Myocyte (in vitro differentiated cells): ENCODE measurements at regions not wholly inside any gene's neighbourhood (a gene's known extent, or its start where the extent isn't known, plus 50 kb on each side); places are given as distances from the start of the nearest gene placed in this dataset.
"Not testable (repeated sequence)": the region's sequence is repeated elsewhere in the genome, so short reads cannot be mapped to it uniquely, and the experiment has no call there.

Experiments
- DNase-seq: peaks from one replicate; pipeline ENCODE4 v3.0.0-alpha.2; 2012; ENCODE audit warnings: low read depth

DNA sequence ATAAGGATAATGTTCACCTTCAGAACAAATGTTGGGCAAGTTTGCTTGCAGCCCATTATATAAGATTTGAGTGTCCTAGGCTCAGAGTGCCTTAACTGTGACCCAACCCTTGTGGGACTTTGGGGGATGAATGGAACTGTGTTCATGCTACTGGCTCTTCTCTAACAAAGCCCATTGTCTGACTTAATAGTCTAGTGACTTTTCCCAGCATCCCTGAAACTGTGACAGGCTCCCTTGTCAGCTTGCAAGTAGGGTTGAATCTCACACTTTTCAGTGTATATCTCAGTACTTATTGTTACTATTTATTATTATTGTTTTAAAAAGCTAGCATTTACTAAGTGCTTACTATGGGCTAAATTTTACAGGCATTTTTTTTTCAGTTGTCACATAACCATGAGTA is 1488.2 kb downstream of the KHDRBS2 start:
- not testable (repeated sequence) for DNase-seq

DNA sequence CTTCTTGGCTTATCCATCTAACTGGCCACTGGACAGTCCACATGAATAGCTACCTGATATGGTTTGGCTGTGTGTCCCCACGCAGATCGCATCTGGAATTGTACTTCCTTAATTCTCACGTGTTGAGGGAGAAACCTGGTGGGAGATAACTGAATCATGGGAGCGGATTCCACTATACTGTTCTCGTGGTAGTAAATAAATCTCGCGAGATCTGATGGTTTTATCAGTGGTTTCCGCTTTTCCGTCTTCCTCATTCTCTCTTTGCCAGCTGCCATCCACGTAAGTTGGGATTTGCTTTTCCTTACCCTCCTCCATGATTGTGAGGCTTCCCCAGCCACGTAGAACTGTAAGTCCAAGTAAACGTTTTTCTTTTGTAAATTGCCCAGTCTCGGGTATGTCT is 1496.4 kb downstream of the KHDRBS2 start:
- not testable (repeated sequence) for DNase-seq

DNA sequence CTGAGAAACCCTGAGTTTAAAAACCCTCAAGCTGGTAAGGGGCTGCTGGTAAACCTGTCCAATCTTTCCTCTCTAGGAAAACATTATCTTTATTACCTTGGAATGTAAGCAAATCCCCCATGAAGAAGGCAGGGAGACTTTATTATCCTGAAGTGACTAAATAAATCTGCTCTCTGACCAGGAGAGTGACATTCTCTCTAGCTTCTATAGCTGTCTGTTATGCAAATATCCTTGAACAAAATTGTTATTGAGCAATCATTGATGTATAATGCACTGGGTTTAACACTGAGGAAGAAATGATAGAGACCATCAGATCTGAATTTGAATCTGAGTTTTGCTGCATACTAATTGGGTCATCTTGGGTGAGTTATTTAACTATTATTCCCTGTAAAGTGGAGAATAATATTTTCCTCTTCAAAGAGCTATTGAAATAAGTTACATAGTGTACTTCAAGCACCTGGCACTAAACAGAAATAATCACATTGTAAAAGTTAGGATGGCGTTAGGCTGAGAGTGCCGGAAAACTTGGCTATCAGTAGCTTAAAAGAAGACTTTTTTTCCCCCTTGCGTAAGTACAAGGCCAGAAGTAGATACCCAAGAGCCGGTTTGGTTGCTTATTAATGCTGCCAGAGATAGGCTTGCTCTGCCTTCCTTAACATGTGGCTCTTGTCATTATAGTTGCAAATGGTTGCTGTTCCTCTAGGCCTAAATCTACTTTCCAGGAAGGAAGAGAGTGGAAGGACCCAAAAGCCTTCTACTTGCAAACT is 1503.1 kb downstream of the KHDRBS2 start:
- not testable (repeated sequence) for DNase-seq

DNA sequence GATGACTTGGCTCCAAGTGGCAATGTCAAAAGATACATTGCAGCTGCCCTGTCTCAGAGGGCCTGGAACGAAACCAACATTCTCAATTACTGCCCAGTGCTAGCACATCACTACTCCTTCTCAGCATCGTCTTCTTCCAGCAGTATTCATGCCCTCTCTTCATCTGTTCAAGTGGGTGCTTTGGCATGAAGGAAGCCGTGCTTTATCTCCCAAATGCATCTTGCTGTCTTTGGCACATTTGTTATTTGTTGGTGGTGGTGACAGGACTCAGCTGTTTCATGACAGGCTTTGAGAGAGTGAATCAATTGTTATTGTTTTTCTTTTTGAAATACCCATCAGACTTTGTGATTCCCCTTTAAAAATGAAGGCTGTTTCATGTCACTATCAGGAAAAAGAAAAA is 1506.4 kb downstream of the KHDRBS2 start:
- not testable (repeated sequence) for DNase-seq

DNA sequence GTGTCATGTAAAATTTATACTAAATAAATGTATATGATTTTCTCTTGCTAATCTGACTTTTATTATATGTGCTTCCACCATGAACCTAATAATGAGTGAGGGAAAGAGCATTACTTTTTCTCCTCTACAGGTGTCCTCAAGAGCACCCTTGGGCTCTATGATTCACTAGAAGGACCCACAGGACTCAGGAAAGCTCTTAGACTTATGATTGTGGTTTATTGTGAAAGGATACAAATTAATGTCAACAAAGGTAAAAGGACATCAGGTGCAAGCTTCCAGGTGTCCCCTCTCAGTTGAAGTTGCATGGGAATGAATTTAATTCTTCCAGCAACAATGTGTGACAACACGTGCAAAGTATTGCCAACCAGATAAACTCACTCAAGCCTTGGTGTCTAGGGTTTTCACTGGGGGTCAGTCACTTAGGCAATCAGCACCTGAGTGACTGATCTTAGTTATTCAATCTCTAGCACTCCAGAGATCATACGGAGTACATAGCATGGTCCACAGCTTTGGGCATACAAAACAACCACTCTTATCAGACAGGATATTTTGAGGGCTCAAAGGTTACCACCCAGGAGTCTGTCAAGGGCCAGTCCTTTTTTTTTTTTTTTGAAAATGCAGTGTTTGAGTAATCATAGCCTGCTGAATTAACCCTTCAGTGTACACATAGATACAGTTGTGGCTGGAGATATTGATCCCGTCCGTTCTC is 1518.1 kb downstream of the KHDRBS2 start:
- not testable (repeated sequence) for DNase-seq

DNA sequence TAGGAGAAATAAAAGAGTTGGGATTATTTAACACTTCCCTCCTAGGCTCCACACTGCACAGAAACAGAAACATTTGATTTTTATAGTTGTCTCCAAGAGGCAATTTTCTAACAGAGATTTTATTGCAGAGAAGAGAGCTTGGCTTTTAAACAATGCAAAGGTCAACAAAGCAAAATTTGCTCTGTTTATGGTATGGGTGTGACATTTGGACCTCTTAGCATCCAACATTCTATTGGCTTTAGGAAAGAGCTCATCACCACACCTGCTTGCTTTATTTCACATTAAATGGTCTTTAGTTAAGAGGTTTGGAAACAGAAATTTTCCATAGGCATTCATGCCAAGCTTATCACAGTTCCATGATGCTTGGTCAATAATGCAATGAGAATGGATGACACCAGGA is 1520.7 kb downstream of the KHDRBS2 start:
- not testable (repeated sequence) for DNase-seq

DNA sequence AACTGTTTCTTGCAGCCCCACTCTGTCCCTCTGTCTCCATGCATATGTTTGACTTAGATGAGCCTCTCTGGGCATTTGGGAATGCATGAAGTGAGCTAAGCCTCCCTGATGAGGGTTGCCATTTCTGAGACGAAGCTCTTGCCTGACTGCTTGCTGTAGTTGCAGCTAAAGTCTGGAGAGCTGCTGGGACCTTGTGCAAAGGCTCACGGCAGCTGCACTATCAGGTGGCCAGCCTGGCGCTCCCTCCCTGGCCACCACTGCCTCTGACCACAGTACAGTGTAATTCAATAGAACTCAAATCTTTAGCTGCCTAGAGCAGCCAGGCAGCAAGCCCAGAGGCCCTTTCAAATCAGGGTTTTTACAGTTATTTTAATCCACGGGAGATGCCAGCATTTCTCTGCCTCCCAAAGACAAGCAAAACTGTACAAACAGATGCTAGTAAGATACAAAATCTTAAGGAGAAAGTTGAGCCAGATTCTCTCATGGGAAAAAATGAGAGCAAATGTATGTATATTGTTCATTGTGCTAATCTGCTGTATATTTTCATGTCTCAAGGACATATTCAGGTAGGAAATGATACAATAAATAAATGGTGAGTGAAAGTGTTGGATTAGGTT is 1522.5 kb downstream of the KHDRBS2 start:
- peak; percentile 43 for DNase-seq

DNA sequence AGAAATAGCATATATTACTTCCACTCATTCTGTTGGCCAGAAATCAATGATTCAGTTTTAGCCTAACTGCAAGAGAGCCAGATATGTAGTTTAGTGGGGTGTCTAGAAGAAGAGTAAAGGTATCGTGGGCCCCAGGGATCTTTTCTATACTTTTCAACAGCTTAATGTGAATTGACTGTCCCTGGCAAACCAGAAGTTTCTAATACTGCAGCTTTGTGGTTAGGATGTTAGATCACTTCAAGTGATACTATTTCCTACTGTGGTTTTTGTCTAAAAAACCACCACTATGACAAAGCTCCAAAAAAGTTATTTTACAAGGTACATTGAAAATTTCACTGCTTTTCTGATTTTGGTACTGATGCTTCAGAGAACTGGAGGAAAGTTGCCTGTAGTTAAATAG is 1525.1 kb downstream of the KHDRBS2 start:
- DNase-seq = not testable (repeated sequence)

DNA sequence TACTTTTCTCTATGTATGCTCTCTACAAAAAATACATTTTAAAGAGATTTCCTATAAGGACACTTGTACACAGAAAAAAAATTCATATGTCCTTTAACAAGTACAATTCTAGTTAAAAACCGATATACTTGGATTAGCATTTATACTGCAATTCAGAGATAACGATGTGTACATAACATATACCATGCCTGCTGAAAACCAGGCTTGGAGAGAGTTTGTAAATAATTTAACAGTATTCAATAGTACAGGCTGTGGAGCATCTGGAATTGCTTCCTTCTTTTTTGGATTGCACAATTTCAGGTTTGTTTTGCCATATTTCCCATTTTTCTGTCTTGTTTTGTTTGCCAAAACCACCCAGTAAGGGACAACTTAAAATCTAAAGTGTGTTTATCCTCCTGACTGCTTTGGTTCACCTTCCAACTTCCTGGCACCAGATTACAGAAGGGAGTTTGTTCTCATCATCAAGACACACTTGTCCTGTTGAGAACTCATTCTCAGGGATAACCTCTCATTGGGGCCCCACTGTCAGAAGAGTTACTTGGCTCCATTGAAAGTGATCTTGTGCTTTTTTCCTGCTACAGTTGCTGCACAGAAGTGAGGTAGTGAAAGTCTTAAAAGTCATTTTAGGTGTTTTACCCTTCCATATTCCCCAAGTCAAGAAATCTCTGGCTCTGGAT is 1526.7 kb downstream of the KHDRBS2 start:
- DNase-seq = not testable (repeated sequence)

DNA sequence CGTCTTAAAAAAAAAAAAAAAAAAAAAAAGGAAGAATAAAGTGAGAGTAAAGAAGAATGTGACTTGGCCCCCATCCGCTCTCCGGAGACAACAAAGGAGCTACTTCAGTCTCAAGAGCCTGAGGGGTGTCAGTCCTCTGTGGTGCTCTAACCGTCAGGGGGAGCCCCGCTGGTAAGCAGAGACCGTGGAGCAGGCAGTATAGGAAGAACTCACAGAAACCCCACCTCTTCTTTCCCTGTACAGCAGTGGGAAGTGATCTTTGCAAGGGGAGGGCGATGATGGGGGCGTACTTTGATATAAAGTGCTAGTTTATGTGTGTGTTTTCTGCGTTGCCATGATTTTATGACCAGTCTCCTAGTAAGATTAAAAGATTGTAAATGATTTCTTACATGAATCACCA is 1527.3 kb downstream of the KHDRBS2 start:
- not testable (repeated sequence) for DNase-seq

DNA sequence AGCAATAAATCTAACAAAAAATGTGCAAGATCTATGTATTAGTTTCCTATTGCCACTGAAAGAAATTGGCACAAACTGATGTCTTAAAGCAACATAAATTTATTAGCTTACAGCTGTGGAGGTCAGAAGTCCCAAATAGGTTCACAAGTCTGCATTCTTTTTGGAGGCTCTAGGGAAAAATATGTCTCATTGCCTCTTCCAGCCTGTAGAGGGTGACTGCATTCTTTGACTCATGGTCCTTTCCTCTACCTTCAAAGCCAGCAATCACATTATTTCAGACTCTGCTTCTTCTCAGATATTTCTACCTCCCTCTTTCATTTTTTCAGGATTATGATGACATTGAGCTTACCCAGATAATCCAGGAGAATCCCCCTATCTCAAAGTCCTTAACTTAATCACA is 1531.1 kb downstream of the KHDRBS2 start:
- no peak for DNase-seq

DNA sequence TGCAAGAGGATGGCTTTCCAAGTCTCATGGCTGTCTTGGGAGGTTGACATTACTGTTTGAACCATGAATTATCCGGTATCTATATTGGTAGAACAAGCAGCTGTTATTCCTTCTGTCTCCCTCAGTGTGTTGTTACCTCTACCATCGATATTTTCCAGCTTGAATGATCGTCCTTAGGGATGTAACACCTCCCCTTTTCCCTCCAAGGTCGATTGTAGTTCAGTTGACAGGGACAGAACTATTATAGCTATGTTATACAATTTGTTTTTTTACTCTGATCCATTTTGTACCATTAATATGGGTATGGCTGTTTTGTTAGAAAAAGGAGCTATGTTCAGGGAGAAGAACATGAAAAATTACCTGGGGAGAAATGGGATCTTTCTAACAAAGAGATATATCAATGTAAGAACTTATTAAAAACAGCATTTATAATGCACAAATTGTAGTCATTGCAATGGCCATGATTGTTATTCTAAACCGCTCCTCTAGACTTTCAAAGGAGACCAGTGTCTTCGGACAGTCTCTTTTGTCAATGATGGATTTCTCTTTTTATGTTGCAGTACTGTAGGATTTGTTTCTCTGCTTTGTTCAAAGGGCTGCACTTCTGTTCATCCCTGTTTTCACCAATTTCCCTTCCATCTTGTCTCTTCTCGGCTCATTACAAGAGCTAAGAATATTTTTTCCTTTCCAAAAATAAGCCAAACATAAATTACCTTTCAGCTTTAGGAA is 1535.5 kb downstream of the KHDRBS2 start:
- not testable (repeated sequence) for DNase-seq

DNA sequence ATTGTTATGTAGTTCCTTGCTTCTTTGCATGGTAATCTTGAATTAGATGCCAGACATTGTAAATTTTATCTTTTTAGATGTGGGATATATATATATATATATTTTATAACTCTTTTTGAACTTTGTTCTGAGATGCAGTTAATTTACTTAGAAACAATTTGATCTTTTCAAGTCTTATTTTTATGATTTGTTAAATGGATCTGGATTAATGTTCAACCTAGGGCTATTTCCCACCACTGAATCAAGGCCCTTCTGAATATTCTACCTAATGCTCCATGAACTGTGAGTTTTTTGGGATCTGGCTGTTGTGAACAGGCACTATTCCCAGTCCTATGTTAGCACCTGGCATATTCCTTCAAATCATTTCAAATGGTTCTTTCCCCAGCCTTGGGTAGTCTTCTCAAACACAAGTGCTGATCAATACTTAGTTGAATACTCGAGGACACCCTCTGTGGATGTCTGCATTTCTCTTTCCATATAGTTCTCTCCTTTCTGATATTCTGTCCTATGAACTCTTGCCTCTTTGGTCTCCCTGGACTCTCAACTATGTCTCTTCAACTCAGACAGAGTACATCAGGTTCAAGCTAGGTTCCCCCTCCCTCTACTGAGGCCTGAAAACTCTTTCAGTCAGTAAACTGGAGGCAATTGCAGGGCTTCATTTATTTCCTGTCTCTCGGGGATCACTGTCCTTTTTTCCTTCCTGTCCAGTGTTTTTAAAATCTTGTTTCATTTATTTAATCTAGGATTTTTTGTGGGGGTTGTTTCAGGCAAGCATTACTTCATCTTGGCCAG is 1538.1 kb downstream of the KHDRBS2 start:
- not testable (repeated sequence) for DNase-seq

DNA sequence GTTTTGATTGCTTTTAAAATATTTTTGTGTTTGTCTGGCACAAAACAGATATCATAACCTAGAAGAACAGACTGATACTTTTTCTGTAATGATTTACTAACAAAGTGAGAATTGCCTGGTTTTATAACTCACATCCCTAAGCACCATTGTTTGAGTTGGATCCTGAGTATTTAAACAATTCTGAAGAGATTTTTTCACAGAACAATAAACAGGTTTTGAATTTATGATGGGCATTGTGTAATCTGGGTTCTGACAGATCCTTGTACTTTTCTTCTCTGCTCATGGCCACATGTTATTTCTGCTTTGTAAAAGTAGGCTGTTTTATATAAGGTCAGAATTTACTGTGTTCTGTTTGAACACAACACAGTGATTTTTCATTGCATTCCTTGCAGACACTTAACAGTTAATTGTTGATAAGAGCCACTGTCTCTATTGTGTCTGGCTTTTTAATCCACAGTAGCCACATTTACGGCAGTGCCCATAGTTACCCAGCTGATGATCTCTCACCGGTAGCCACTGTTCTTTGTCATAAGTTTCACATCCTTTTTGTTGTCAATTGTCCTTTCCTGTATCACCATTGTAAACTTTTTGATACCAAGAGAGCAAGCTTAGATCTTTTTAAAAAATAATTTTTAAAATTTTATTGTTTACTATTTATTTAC is 1548.1 kb downstream of the KHDRBS2 start:
- DNase-seq = not testable (repeated sequence)

DNA sequence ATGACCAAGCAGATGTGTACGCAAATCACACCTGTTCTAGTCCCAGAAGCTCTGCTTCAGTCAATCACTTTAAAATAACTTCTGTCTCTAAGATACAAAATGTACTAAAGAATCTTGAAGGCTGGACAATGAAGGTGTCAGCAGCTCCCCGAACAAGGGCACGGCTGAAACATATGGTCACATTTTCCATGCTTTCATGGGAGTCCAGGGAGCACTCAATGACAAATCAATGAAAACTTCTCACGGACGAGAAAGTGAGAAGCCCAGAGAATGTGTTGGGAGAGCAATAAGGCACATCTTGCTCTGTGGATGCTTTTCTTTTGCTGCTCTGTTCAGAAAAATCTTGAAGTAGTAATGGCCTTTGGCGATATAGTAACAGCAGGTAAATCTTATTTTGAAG is 1548.7 kb downstream of the KHDRBS2 start:
- DNase-seq = not testable (repeated sequence)

DNA sequence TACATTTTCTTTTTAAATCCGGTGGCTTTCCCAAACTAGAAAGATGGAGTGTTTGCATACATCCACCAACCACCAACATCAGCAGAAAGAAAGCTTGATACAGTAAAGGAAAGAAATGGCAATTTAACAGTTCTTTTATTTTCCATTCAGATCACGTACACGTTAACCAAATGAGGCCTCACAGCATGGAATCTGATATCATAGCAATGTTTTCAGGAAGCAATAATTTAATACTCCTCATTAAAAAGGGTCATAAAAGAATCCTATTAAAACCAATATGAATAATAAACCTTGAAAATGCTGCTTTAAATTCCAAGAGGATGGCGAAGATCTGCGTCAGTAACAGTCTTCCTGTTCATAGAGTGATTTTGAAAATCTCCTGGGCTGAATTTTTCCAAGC is 1562.1 kb downstream of the KHDRBS2 start:
- not testable (repeated sequence) for DNase-seq

DNA sequence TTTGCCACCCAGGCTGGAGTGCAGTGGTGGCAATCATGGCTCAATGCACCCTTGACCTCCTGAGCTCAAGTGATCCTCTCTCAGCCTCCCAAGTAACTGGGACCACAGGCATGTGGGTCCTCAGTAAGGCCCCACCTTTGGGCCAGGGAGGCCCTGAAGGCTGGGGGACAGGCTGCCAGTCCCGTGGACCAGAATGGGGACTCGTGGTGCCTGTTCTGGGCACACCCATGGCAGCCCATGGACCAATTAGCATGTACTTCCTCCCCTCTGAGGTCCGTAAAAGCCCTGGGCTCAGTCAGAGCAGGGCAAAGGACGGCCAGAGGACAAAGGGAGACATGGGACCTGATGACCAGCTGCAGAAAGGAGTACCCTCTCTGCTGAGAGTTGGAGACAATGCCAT is 1590.8 kb downstream of the KHDRBS2 start:
- no peak for DNase-seq

DNA sequence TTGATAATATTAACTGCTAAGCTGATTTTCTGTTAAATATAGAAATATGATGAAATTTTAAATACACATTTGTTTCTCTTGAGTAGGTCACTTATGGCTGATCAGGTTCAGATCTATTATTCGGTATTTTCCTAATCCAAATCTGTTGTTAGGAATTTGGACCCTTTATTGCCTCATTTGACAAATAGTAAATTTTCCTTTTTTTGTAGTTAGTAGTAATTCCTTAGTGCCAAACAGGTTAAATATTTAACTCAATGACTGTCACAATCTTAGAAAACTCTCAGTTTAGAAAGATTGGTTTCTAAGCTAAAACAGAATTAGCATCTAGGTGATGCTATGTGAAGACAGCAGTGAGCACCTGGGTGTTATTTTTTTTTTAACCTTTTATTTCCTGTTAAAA is 1598.9 kb downstream of the KHDRBS2 start:
- DNase-seq = no peak

DNA sequence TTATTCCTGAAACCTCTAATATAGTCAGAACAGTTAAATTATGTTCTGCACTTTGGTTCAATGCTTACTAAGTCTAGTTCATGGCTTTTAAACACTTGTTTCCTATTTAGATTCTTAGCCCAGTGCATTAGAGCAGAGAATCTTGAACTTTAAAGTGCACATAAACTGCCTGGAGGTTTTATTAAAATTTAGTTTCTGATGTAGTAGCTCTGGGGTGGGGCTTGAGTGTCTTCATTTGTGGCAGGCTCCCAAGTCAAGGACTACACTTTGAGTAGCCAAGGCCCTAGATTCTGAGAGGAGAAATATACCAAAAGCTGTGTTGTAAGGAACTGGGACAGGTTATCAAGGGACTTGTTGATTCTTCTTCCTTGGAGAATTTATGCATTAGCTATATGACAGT is 1604.2 kb downstream of the KHDRBS2 start:
- no peak for DNase-seq

DNA sequence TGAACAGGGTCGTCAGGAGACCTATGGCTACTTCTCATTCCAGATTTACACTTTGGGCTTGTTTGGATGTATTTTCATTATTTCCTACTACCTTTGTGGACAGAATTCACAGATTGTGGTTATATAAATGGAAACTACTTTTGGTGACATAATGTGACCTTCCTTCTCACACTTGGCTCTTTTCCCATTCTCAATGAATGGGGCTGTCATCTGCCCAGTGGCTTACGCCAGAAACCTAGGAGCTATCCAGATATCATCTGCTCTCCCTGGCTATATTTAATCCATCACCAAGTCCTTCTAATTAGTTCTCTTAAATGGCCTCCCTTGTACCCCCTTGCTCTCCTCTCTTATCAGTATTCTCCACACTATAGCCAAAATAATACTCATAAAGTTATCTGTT is 1606.8 kb downstream of the KHDRBS2 start:
- no peak for DNase-seq
